ENCODE measurements at regions not wholly inside any gene's neighbourhood (a gene's known extent, or its start where the extent isn't known, plus 50 kb on each side); places are given as distances from the start of the nearest gene placed in this dataset.

DNA sequence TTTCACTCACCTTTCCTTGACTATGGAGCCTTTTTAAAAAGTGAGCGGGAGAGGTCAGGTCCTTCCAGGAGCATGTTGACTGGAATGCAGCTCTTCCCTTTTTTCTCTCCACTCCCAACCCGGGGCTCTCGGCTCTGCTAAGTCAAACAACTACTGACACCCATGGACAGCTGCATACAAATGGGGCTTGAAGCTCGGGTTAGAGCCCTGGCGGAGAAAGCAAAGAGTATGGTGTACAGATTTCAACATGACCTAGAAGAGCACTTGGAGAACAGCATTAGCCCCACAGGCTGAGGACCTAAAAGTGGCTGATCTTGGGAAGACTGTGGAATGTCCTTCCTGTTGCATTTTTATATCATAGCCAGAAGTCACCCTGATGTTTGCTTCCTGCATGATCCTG, 162.0 kb upstream of the STMND1 start:
- TF ChIP-seq, protein P1, sequence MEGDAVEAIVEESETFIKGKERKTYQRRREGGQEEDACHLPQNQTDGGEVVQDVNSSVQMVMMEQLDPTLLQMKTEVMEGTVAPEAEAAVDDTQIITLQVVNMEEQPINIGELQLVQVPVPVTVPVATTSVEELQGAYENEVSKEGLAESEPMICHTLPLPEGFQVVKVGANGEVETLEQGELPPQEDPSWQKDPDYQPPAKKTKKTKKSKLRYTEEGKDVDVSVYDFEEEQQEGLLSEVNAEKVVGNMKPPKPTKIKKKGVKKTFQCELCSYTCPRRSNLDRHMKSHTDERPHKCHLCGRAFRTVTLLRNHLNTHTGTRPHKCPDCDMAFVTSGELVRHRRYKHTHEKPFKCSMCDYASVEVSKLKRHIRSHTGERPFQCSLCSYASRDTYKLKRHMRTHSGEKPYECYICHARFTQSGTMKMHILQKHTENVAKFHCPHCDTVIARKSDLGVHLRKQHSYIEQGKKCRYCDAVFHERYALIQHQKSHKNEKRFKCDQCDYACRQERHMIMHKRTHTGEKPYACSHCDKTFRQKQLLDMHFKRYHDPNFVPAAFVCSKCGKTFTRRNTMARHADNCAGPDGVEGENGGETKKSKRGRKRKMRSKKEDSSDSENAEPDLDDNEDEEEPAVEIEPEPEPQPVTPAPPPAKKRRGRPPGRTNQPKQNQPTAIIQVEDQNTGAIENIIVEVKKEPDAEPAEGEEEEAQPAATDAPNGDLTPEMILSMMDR (IDR thresholded peaks at IDR 0.05) = no peak
- TF ChIP-seq POLR2A (IDR thresholded peaks at IDR 0.05) (no peak), EP300 (IDR thresholded peaks at IDR 0.05; ENCODE audit: low read depth) (no peak)
